COLO829 (cell line): ENCODE measurements at regions not wholly inside any gene's neighbourhood (a gene's known extent, or its start where the extent isn't known, plus 50 kb on each side); places are given as distances from the start of the nearest gene placed in this dataset.
"Not testable (repeated sequence)": the region's sequence is repeated elsewhere in the genome, so short reads cannot be mapped to it uniquely, and the experiment has no call there.

ENCODE experiments used
- DNase-seq: peaks from one replicate; pipeline ENCODE4 v3.0.0; 2012; ENCODE audit warnings: low spot score

DNA sequence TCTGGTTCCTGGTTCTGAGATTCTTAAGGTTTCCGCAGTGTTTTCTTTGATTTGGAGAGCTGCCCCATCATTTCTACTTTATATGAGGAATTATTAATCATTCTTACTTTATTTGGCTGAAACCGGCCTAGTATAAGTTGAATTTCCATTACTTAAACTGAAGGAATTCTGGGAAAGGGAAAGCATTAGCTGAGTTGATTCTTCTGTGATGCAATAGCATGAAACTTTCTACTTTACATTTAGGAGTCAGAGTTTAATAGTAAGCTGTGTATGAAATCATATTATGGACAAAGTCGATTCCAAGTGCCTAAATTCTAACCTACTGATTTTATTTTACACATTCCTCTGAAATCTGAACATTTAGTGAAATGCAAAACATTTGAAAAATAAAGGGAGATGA lies 1269.7 kb upstream of the ZEB2 start:
- no peak for DNase-seq

DNA sequence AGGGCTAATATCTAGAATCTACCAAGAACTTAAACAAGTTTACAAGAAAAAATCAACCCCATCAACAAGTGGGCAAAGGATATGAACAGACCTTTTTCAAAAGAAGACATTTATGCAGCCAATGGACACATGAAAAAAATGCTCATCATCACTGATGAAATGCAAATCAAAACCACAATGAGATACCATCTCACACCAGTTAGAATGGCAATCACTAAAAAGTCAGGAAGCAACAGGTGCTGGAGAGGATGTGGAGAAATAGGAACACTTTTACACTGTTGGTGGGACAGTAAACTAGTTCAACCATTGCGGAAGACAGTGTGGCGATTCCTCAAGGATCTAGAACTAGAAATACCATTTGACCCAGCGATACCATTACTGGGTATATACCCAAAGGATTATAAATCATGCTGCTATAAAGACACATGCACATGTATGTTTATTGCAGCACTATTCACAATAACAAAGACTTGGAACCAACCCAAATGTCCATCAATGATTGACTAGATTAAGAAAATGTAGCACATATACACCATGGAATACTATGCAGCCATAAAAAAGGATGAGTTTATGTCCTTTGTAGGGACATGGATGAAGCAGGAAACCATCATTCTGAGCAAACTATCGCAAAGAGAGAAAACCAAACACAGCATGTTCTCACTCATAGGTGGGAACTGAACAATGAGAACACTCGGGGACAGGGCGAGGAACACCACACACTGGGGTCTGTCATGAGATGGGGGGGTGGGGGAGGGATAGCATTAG lies 1267.9 kb upstream of the ZEB2 start:
- not testable (repeated sequence) for DNase-seq

DNA sequence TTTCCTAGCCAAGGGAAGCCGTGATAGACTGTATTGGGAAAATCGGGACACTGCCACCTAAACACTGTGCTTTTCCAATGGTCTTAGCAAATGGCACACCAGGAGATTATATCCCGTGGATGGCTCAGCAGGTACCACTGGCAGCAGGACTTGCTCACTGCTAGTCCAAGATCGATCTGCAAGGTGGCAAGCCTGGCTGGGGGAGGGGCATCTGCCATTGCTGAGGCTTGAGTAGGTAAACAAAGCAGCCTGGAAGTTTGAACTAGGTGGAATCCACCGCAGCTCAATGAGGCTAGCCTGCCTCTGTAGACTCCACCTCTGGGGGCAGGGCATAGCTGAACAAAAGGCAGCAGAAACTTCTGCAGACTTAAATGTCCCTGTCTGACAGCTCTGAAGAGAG lies 1262.7 kb upstream of the ZEB2 start:
- not testable (repeated sequence) for DNase-seq

DNA sequence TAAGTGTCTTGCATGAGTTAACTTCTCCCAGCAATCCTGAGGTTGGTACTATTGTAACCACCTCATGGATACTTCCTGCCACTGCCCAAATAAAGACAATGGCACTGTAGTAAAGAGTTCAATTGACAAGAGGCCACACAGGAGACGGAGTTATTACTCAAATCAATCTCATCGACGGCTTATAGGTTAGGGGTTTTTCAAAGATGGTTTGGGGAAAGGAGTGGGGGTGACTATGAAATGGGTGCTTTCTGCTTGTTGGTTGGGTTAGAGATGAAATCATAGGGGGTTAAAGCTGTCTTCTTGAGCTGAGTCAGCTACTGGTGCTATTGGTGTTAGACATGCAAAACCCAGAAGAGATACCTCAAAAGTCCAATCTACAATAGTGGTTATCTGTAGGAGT lies 1258.0 kb upstream of the ZEB2 start:
- no peak for DNase-seq

DNA sequence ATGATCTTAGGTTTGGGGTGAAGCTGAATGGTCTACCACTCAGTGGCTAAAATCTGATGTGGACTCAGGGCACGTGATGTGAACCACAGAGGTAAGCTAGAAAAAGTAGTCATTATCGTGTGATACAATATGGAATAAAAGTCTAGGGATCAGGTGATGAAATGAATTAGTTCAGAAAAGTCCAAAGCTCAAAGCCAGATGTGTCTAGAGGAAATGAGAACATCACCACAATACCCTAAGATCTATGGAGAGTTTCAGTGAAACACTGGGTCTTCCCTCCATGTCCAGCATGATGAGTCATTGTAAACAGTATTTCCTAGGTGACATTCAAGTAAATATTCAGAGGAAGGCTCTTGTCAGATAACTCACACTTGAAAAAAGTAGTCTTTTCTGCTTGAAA lies 1257.4 kb upstream of the ZEB2 start:
- DNase-seq, result no peak

DNA sequence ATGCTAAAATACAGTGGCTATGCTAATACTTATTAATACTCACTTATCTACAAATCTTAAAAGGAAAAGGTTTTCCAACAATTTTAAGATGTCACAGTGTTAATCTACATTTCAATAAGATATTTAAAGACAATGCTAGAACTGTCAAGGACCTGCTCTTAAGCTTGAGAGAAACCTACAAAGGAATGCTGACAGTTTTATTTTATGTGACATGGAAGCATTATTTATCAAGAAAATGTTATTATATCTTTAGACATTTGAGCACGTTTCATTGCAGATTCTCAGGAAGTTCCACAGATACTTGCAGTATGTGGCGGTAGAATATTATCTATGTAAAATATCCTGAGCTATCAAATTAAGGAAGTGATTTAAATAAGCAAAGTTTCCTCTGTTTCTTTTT lies 1255.7 kb upstream of the ZEB2 start:
- DNase-seq, result no peak

GRCh38 chr2:145771525-145771924 lies 1251.6 kb upstream of the ZEB2 start:
- no peak for DNase-seq

DNA sequence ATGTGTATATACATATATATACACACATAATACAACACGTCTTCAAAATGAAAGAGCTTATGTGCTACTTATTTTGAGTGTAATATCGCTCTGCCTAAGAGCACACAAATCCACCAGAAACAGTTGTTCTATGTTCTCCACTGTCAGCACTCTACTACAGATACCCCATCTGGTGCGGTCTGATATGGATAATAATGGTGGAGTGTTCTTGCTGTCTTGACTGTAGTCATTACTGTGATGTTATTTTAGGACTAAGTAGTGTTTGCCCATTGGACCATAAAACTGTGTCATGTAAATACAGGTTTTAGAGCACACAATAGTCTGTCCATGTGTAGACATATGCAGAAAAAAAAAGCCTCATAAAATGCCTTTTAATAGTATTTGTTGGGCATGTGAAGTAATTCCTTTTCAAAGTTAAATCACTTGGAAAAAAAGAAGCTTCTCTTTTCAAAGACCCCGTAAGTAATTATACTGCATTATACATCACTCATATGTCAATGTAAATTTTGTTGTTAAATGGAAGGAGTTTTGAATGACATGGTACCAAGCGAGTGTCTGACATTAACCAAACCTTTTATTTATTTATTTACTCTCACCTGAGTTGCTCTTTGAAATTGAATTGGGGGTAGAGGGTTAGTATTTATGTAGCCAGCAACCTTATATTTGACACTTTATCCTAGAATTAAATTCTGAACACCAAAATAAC lies 1249.2 kb upstream of the ZEB2 start:
- DNase-seq, result no peak

DNA sequence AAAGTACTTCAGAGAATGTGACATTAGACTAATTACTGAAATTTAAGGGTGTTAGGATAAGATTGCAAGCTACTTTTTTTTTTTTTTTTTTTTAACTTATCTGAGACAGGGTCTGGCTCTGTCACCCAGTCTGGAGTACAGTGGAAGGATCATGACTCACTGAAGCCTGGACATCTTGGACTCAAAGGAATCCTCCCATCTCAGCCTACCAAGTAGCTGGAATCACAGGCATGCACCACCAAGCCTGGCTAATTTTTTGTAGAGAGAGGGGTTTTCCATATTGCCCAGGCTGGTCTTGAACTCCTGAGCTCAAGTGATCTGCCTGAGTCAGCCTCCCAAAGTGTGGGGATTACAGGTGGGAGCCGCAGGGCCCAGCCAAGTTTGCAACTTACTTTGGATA lies 1246.0 kb upstream of the ZEB2 start:
- no peak for DNase-seq

GRCh38 chr2:145764631-145765030 lies 1244.7 kb upstream of the ZEB2 start:
- no peak for DNase-seq

- no peak for DNase-seq
These were observed 1241.1 kb upstream of the ZEB2 start for GRCh38 chr2:145760781-145761649.

- DNase-seq, result no peak
These were observed 1239.5 kb upstream of the ZEB2 start for GRCh38 chr2:145759228-145759915.

GRCh38 chr2:145757503-145758246 lies 1237.8 kb upstream of the ZEB2 start:
- no peak for DNase-seq

- no peak for DNase-seq
These were observed 1235.3 kb upstream of the ZEB2 start for GRCh38 chr2:145755019-145755837.

- no peak for DNase-seq
These were observed 1234.0 kb upstream of the ZEB2 start for GRCh38 chr2:145753966-145754365.

DNA sequence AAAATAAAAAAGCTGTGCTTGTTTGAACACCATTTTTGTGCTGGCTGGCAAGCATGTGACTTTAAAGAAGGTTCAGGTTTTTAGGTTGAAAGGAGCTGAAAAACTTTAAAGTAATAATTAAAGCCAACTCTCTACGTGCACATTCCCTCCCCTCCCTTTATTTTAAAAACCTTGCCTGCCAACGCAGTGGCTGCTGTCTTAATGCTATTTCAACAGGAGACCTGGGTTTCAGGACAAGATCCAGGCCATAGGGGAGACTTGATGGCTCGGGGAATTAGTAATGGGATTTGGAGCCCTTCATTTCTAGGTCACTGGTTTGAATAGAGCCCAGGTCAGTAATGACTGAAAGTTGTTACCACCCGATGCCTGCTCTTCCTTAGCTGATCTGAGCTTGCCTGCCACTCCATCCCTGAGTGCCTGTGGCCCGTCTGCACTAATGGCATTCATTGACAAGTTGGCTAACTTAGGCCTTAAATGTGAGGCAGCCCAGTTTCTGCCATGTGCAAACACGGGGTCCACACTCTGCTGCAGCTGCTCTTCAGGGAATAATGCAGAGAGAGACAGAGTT lies 1233.2 kb upstream of the ZEB2 start:
- no peak for DNase-seq

DNA sequence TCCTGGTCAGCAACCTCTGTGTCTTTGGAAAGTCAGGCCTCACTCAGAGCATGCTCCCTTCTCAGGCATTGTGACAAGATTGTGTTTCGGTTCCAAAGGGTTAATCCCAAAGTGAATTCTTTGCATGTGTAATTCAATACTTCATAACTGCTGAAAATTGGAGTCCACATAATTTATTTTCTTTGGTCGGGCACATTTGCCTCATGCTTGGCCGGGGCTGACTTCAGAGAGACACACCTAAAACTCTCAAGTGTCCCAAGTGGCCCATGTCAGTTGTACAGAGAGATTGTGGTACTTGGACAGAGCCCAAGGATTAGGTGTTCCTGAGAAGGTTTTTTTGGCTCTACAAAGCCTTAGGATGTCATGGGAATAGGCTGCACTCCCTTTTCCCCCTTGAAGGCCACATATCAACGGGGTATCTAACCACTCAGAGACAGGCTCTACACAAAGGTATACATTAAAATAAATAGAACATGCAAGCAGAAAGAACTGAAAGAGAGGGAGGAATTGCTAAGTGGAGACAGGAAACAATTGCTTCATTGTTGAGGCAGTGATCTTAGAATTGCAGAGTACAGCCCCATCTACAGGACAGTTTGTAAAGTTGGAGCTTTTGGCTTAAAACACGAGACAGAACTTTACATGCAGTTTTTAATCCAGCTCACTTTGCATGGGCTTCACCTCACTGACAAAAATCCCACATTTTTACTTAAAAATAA lies 1232.3 kb upstream of the ZEB2 start:
- DNase-seq, result peak; percentile 91

DNA sequence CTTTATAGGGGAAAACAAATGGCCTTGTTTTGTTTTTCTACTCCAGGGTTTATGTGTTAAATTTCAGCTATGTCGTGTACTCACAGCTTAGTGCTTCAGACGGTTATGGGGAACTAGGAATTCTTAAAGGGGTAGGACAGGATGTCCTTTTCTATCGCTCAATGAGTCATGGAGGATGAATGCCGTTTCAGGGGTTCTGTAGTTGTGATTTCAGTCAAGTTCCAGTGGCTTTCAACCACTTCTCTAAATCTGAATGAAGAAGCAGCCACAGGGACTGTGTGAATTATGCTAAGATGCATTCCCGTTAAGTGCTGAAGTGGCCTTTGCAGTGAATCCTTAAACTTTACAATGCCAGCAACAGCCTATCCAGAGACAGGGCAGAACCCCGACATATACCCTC lies 1231.7 kb upstream of the ZEB2 start:
- no peak for DNase-seq

DNA sequence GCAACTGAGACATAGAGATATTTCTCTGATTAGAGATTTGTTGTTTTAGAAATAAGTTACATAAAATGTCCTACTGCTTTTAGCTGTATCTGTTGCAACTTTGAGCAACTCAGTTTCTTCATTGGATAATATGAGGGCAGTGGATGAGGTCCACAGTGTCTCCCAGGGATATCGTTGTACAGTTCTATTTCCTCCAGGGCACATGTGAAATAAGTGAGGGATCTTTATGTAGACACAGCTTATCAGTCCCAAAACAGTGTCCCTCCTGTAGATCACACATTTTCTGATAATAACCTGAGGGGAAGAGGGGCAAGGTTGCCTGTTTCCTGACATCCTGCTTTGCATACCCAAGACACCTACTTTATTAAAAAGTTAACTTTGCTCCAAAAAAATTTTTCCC lies 1231.2 kb upstream of the ZEB2 start:
- no peak for DNase-seq

DNA sequence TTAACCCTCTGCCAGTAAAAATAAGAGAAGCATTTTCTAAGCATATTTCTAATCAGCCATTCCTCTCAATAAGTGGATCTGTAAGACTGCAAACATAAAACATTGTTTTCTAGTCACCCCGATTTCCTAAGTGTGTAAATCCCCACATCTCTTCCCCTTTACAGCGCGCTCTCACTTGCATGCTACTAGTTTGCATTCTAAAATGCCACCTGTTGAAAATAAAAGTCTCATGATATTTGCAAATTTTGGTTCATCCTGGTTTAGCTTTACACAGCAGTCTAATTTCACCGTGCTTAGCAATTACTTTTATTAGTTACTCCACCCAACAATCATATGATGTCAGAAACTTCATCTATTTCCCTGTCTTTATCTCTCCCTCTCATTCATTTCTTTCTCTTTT lies 1230.7 kb upstream of the ZEB2 start:
- DNase-seq, result no peak
